ENCODE measurements at regions not wholly inside any gene's neighbourhood (a gene's known extent, or its start where the extent isn't known, plus 50 kb on each side); places are given as distances from the start of the nearest gene placed in this dataset.

DNA sequence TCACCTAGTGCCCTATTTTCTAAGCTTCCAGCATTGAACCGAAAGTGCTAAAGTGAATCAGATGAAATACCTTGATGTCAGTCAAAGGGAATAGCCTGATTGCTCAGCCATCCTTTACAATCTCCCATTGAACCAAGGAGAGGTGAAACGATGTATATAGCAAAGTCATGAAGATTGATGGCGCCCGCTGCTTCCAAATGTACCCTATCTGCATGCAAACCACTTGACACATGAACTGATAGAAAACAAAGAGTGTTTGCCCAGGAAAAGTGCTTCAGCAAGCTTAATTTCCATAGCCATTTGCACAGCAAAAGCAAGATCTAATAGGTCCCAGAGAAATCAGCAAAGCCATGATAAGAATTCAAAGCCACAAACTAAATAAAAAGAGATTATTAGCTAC is 624.9 kb upstream of the PCDH9 start:
- DNase-seq (ENCODE audit: low read depth) = no peak
- no peak overlapping the region for H3K4me3 ChIP-seq (replicated peaks; ENCODE audit: low read depth, low read length)
- TF ChIP-seq, protein P1, sequence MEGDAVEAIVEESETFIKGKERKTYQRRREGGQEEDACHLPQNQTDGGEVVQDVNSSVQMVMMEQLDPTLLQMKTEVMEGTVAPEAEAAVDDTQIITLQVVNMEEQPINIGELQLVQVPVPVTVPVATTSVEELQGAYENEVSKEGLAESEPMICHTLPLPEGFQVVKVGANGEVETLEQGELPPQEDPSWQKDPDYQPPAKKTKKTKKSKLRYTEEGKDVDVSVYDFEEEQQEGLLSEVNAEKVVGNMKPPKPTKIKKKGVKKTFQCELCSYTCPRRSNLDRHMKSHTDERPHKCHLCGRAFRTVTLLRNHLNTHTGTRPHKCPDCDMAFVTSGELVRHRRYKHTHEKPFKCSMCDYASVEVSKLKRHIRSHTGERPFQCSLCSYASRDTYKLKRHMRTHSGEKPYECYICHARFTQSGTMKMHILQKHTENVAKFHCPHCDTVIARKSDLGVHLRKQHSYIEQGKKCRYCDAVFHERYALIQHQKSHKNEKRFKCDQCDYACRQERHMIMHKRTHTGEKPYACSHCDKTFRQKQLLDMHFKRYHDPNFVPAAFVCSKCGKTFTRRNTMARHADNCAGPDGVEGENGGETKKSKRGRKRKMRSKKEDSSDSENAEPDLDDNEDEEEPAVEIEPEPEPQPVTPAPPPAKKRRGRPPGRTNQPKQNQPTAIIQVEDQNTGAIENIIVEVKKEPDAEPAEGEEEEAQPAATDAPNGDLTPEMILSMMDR (IDR thresholded peaks at IDR 0.05; ENCODE audit: low read length, missing control alignments) = no peak

GRCh38 chr13:67844574-67844973 is 614.4 kb upstream of the PCDH9 start:
- TF ChIP-seq, protein P1 (IDR thresholded peaks at IDR 0.05; ENCODE audit: low read length, missing control alignments) = no peak
- no peak for DNase-seq (ENCODE audit: low read depth)

DNA sequence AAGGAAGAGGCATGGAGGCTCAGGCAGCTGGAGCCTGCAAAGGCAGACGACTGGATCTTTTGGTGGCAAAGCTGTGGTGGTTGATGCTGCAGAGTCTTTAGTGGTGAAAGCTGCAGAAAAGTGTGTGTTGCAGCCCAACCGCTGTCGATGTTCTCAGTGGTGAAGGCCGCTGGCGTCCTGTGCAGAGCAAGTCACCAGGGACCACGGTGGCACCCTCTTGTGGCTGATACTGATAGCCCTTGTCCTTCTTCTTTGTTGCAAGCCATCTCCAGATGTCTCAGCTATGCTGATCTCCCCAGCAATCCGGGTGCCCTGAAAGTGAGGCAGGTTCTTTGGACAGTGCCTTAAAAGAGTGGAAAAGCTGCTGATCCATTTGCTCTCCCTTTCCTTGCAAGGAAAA is 610.9 kb upstream of the PCDH9 start:
- TF ChIP-seq, protein P1 (IDR thresholded peaks at IDR 0.05; ENCODE audit: low read length, missing control alignments) = no peak
- H3K4me3 ChIP-seq (replicated peaks; ENCODE audit: low read depth, low read length) = no peak overlapping the region
- DNase-seq (ENCODE audit: low read depth) = no peak

More at GRCh38 chr13:67844574-67844973, 614.4 kb upstream of the PCDH9 start:
- H3K4me3 ChIP-seq (replicated peaks; ENCODE audit: low read depth, low read length) = no peak overlapping the region

DNA sequence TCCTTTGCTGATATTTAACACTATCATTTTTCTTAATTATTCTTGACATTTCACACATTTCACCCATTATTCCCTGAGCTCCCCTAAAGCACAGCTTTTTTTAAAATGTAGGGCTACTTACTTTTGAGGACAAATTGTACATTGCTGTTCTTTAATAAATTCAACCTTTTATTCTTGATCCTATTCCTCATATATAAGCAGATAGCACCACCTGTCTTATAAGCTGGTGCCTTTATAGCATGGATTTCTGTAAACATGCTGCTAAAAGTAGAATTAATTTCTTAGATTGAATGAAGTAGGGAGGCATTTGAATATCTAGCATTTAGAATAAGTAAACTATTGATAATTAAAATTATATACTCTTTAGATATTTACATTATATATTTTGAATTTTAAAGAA is 603.4 kb upstream of the PCDH9 start:
- no peak for DNase-seq (ENCODE audit: low read depth)
- TF ChIP-seq, protein P1 (IDR thresholded peaks at IDR 0.05; ENCODE audit: low read length, missing control alignments) = no peak
- no peak overlapping the region for H3K4me3 ChIP-seq (replicated peaks; ENCODE audit: low read depth, low read length)

DNA sequence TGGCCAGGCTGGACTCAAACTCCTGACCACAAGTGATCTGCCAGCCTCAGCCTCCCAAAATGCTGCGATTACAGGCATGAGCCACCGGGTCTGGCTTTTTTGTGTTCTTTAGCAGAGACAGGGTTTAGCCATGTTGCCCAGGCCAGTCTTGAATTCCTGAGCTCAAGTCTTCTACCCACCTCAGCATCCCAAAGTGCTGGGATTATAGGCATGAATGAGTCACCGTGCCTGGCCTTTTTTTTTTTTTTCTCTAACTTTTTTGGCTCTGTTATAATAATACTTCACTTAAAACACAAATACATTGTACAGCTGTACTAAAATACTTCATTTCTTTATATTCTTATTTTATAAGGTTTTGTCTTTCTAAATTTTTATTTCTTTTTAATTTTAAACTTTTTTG is 599.5 kb upstream of the PCDH9 start:
- H3K4me3 ChIP-seq (replicated peaks; ENCODE audit: low read depth, low read length) = no peak overlapping the region
- DNase-seq (ENCODE audit: low read depth) = no peak
- TF ChIP-seq, protein P1 (IDR thresholded peaks at IDR 0.05; ENCODE audit: low read length, missing control alignments) = no peak

DNA sequence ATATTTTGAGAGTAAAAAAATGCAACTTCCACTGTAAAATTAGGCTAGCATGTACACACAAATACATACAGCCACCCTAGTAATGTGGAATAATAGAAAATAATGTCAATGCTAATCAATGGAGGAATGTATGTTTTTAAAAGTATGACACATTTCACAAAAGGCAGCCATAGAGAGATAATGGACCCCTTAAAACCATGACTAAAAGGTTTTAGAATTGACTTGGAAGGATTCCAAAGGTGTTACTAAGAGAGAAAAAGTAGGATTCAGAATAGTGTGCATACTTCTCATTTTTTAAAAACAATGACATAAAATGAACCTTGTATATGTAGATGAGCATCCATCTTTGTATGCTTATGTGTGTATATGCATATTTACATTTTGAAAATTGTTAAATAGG is 597.9 kb upstream of the PCDH9 start:
- DNase-seq (ENCODE audit: low read depth) = no peak
- H3K4me3 ChIP-seq (replicated peaks; ENCODE audit: low read depth, low read length) = no peak overlapping the region
- TF ChIP-seq, protein P1 (IDR thresholded peaks at IDR 0.05; ENCODE audit: low read length, missing control alignments) = no peak

GRCh38 chr13:67821606-67822005 is 591.5 kb upstream of the PCDH9 start:
- DNase-seq (ENCODE audit: low read depth) = no peak
- no peak overlapping the region for H3K4me3 ChIP-seq (replicated peaks; ENCODE audit: low read depth, low read length)
- TF ChIP-seq, protein P1 (IDR thresholded peaks at IDR 0.05; ENCODE audit: low read length, missing control alignments) = no peak
